GM12878 (cell line): ENCODE measurements at regions not wholly inside any gene's neighbourhood (a gene's known extent, or its start where the extent isn't known, plus 50 kb on each side); places are given as distances from the start of the nearest gene placed in this dataset.

Experiments
- ATAC-seq: fragments of 200-7000 bp; cut with Tn5 transposase; 3 replicates; pipeline ENCODE4 v1.9.1; 2020; ENCODE audit warnings: mild to moderate bottlenecking, moderate library complexity
- BruUV-seq: library from RNA; stranded (reverse); fragments of 400-500 nt; replicated peaks from 2 replicates; lab custom pipeline; 2021; lab: Mats Ljungman, UMichigan
- CTCF ChIA-PET: fragments of 300-600 bp; sonication (Branson Sonifier 250); formaldehyde crosslinking; extraction: SDS; loops from one replicate; lab custom pipeline; 2021; ENCODE audit warnings: inconsistent platforms; lab: Yijun Ruan, JAX
- POLR2A ChIA-PET: fragments of 350-600 bp; formaldehyde crosslinking; extraction: SDS; loops from one replicate; lab custom pipeline; 2021; ENCODE audit warnings: inconsistent platforms; lab: Charles Lee
- RAD21 ChIA-PET: fragments of 300-600 bp; sonication (Branson Sonifier 250); formaldehyde crosslinking; loops from one replicate; lab custom pipeline; 2023; ENCODE audit warnings: antibody characterized with exemption; ENCODE audit not compliant: unreplicated experiment; lab: Charles Lee
- SMC1A ChIA-PET: fragments of 300-600 bp; sonication (Branson Sonifier 250); formaldehyde crosslinking; loops from one replicate; lab custom pipeline; 2023; ENCODE audit not compliant: unreplicated experiment, uncharacterized antibody; lab: Charles Lee
- DNase-seq: peaks from one replicate; pipeline ENCODE4 v3.0.0-alpha.2; 2011; ENCODE audit warnings: low read depth, low spot score
- FAIRE-seq: peaks from 3 replicates; lab custom pipeline; 2011; peaks lifted over from hg19 to GRCh38; lab: Jason Lieb, UNC
- H2AFZ ChIP-seq: 2 replicates; pipeline ENCODE4 v1.6.0; 2011; ENCODE audit warnings: low read depth, low read length, control low read depth; ENCODE audit not compliant: control insufficient read depth
- H3K27ac ChIP-seq: 2 replicates; pipeline ENCODE4 v1.5.1; 2011; ENCODE audit warnings: control low read depth; ENCODE audit not compliant: control insufficient read depth, insufficient read depth
- H3K27me3 ChIP-seq, 2 experiments: replicated peaks in 1 of 2; 2 replicates each; pipeline versions ENCODE4 v1.6.0 to v1.6.1; 2011; ENCODE audit warnings: low read length in 1 of 2; ENCODE audit not compliant: control insufficient read depth in 2 of 2, insufficient read depth in 2 of 2
- H3K36me3 ChIP-seq, 2 experiments: 2 replicates each; pipeline ENCODE4 v1.5.1; 2011; ENCODE audit warnings: low read length in 1 of 2; ENCODE audit not compliant: control insufficient read depth in 2 of 2, insufficient read depth in 2 of 2
- H3K4me1 ChIP-seq: 2 replicates; pipeline ENCODE4 v1.6.1; 2011; ENCODE audit warnings: mild to moderate bottlenecking, low read length, moderate library complexity, mixed read lengths; ENCODE audit not compliant: control insufficient read depth, insufficient read depth
- H3K4me2 ChIP-seq: 2 replicates; pipeline ENCODE4 v1.6.0; 2011; ENCODE audit warnings: control low read depth; ENCODE audit not compliant: control insufficient read depth, insufficient read depth
- H3K4me3 ChIP-seq: fragments of 200-600 bp; sonication (generic); 2 replicates; pipeline ENCODE4 v1.5.1; 2016
- H3K79me2 ChIP-seq: 2 replicates; pipeline ENCODE4 v1.6.0; 2011; ENCODE audit warnings: low read length; ENCODE audit not compliant: control insufficient read depth, insufficient read depth
- H3K9ac ChIP-seq: 2 replicates; pipeline ENCODE4 v1.8.0; 2011; ENCODE audit warnings: low read length, control low read depth, mixed read lengths; ENCODE audit not compliant: control insufficient read depth, insufficient read depth
- H3K9me3 ChIP-seq: replicated peaks from 3 replicates; pipeline ENCODE4 v1.5.1; 2011; ENCODE audit warnings: mild to moderate bottlenecking, low read length; ENCODE audit not compliant: control insufficient read depth, insufficient read depth
- H4K20me1 ChIP-seq: 2 replicates; pipeline ENCODE4 v1.6.0; 2011; ENCODE audit not compliant: control insufficient read depth, insufficient read depth
- BCL11A ChIP-seq: IDR thresholded peaks from 2 replicates; pipeline ENCODE4 v1.6.1; 2011; ENCODE audit warnings: low read depth, low read length
- EP300 ChIP-seq, 2 experiments: fragments of 150-350 bp in 1 of 2; IDR thresholded peaks; 2 replicates each; pipeline ENCODE4 v1.6.1; 2011 to 2012; ENCODE audit warnings: low read depth in 2 of 2, low read length in 2 of 2, borderline replicate concordance in 1 of 2, improper control_type of control experiment in 1 of 2, inconsistent platforms in 1 of 2; ENCODE audit not compliant: control insufficient read depth in 1 of 2
- ETV6 ChIP-seq, 2 experiments: fragments of 450-650 bp in 1 of 2; IDR thresholded peaks in 1 of 2; conservative IDR thresholded peaks in 1 of 2; 2 replicates each; pipeline ENCODE4 v1.6.1; 2014; ENCODE audit warnings: antibody characterized with exemption in 1 of 2, borderline replicate concordance in 1 of 2, low read depth in 1 of 2, mild to moderate bottlenecking in 1 of 2, moderate library complexity in 1 of 2
- LARP7 ChIP-seq: fragments of 450-650 bp; IDR thresholded peaks from 2 replicates; pipeline ENCODE4 v1.6.1; 2017; ENCODE audit warnings: mild to moderate bottlenecking
- MYB ChIP-seq: fragments of 150-350 bp; IDR thresholded peaks from 2 replicates; pipeline ENCODE4 v1.6.1; 2014; ENCODE audit warnings: mild to moderate bottlenecking, low read depth, low read length, borderline replicate concordance
- NR2C1 ChIP-seq: fragments of 450-650 bp; IDR thresholded peaks from 2 replicates; pipeline ENCODE4 v1.6.1; 2017; ENCODE audit warnings: antibody characterized with exemption, mild to moderate bottlenecking, moderate library complexity
- POLR2A ChIP-seq: IDR thresholded peaks from 2 replicates; pipeline ENCODE4 v1.6.1; 2011; ENCODE audit warnings: low read depth, mild to moderate bottlenecking, low read length
- REST ChIP-seq: IDR thresholded peaks from 2 replicates; pipeline ENCODE4 v1.6.1; 2012; ENCODE audit warnings: mild to moderate bottlenecking, low read depth, low read length
- RFX5 ChIP-seq: IDR thresholded peaks from 2 replicates; pipeline ENCODE4 v1.6.1; 2011; ENCODE audit warnings: low read depth, low read length, improper control_type of control experiment
- RUNX3 ChIP-seq: IDR thresholded peaks from 2 replicates; pipeline ENCODE4 v1.6.1; 2012; ENCODE audit warnings: low read length, inconsistent platforms
- SP1 ChIP-seq: IDR thresholded peaks from one replicate; pipeline ENCODE4 v1.6.1; 2011; ENCODE audit warnings: low read depth, low read length
- SRF ChIP-seq, 2 experiments: IDR thresholded peaks; 2 replicates each; pipeline ENCODE4 v1.6.1; 2011; ENCODE audit warnings: low read depth in 2 of 2, low read length in 2 of 2, mild to moderate bottlenecking in 1 of 2, moderate library complexity in 1 of 2
- STAT1 ChIP-seq: fragments of 450-650 bp; conservative IDR thresholded peaks from 2 replicates; pipeline ENCODE4 v1.6.1; 2014; ENCODE audit warnings: antibody characterized with exemption, mild to moderate bottlenecking
- STAT3 ChIP-seq: IDR thresholded peaks from 2 replicates; pipeline ENCODE4 v1.6.1; 2011; ENCODE audit warnings: low read depth, low read length, improper control_type of control experiment
- WRNIP1 ChIP-seq: IDR thresholded peaks from 2 replicates; pipeline ENCODE4 v1.6.1; 2011; ENCODE audit warnings: low read depth, low read length, improper control_type of control experiment, borderline replicate concordance
- ZBED1 ChIP-seq: IDR thresholded peaks from 2 replicates; pipeline ENCODE4 v1.6.1; 2016; ENCODE audit warnings: borderline replicate concordance
- ZNF274 ChIP-seq: IDR thresholded peaks from one replicate; pipeline ENCODE4 v1.8.0; 2011; ENCODE audit not compliant: insufficient read length, insufficient read depth
- ZZZ3 ChIP-seq: IDR thresholded peaks from 2 replicates; pipeline ENCODE4 v1.6.1; 2011; ENCODE audit warnings: low read depth; ENCODE audit not compliant: control insufficient read depth, insufficient read length
- in situ Hi-C: fragments of 300-500 bp; cut with MboI; formaldehyde crosslinking; loops from 9 replicates; pipeline ENCODE4 v1.14.3; 2018; ENCODE audit warnings: mixed read lengths
- intact Hi-C: fragments of 100-400 bp; cut with micrococcal nuclease; formaldehyde crosslinking; loops from one replicate; pipeline ENCODE4 v1.14.2; 2022; ENCODE audit not compliant: unreplicated experiment

DNA sequence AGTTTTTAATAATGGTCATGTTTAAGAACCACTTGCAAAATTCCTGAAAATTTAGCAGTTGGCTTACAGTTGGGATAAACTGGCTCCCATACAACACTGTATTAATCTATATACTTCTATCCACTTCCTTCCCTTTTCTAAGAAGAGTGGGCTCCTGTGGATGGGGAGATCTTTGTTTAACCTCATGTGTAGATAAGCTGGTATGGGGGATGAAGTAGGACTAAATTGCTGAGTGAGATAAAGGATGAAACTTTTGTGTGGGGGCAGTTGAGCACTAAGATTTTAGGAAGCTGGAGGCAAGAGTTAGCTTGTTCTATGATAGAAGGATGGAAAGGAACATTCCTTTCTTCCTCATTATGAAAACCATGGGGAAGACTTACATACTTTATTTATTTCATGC lies 54.6 kb upstream of the ATP8A1 start:
- CTCF ChIA-PET = no interaction called here
- Histone ChIP-seq H3K27ac (no peak overlapping the region), H3K9me3 (no peaks in the 10 kb centered on the region), H3K36me3 (no peaks in the 10 kb centered on the region), H3K27me3 (no peaks in the 10 kb centered on the region), H3K4me1 (no peaks in the 10 kb centered on the region), H3K9ac (no peak overlapping the region), H3K79me2 (no peaks in the 10 kb centered on the region), H3K4me2 (no peak overlapping the region), H2AFZ (no peak overlapping the region), H4K20me1 (no peaks in the 10 kb centered on the region), H3K4me3 (no peak overlapping the region)
- FAIRE-seq (no peak), DNase-seq (no peak), ATAC-seq (no peak)
- BruUV-seq = no TSS peak
- SMC1A ChIA-PET = no interaction called here
- RAD21 ChIA-PET = interaction anchor here (0.9 kb wide), 1 partner anchor 143 kb away, joined by 4 read pairs; no protein-coding TSS in a partner anchor
- TF ChIP-seq SRF (IDR thresholded peaks at IDR 0.05; ENCODE audit: low read depth in 2 of 2, low read length in 2 of 2) (no peak), ZZZ3 (no peak), ETV6 (conservative IDR thresholded peaks at IDR 0.05 in 1 of 2, IDR thresholded peaks at IDR 0.05 in 1 of 2; ENCODE audit: borderline replicate concordance in 1 of 2, low read depth in 1 of 2) (no peak), WRNIP1 (no peak), STAT1 (no peak), ZBED1 (no peak), NR2C1 (no peak), ZNF274 (no peak), EP300 (IDR thresholded peaks at IDR 0.05; ENCODE audit: borderline replicate concordance in 1 of 2, control insufficient read depth in 1 of 2, low read depth in 2 of 2, low read length in 2 of 2) (no peak), MYB (no peak), STAT3 (no peak), REST (no peak), LARP7 (no peak), RUNX3 (no peak), BCL11A (no peak), RFX5 (no peak), POLR2A (no peak), SP1 (no peak)
- in situ Hi-C loops = no loop called here
- intact Hi-C loops = no loop called here
- POLR2A ChIA-PET = no interaction called here
